ENCODE measurements at regions not wholly inside any gene's neighbourhood (a gene's known extent, or its start where the extent isn't known, plus 50 kb on each side); places are given as distances from the start of the nearest gene placed in this dataset.

DNA sequence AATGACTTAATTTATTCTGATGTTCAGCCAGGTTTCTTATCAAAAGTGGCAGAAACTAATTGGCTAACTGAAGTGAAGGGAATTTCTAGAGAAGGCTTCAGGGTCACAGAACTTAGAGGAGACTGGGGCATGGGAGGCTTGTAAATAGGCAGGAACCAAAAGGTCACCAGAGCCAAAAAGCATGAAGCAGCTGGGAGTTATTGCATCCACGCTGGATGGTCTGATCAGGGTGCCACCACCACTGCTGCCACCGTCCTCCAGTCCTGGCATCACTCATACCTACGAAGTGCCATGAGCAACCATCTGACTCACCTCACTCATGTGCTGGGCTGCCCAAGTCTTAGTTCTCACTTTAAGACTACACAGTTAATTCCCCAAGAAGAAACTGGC lies 82.5 kb upstream of the DPH5 start:
- TF ChIP-seq CTCF (conservative IDR thresholded peaks at IDR 0.05 in 1 of 2, IDR thresholded peaks at IDR 0.05 in 1 of 2; ENCODE audit: low read depth in 1 of 2, low read length in 2 of 2) (no peak), EZH2 (IDR thresholded peaks at IDR 0.05; ENCODE audit: low read length, missing control alignments) (no peak)
